Loucy (cell line): ENCODE measurements at regions not wholly inside any gene's neighbourhood (a gene's known extent, or its start where the extent isn't known, plus 50 kb on each side); places are given as distances from the start of the nearest gene placed in this dataset.
"Not testable (repeated sequence)": the region's sequence is repeated elsewhere in the genome, so short reads cannot be mapped to it uniquely, and the experiment has no call there.

Experiments
- H2AFZ ChIP-seq: fragments of 200-600 bp; sonication (generic); 2 replicates; pipeline ENCODE4 v1.6.0; 2016; ENCODE audit warnings: antibody characterized with exemption, mild to moderate bottlenecking, low read length, moderate library complexity
- H3F3A ChIP-seq: fragments of 200-600 bp; 2 replicates; pipeline ENCODE4 v1.6.0; 2016; ENCODE audit warnings: antibody characterized with exemption, low read depth, mild to moderate bottlenecking
- H3K27me3 ChIP-seq: fragments of 200-600 bp; sonication (generic); 2 replicates; pipeline ENCODE4 v1.6.1; 2014; ENCODE audit warnings: low read length, mild to moderate bottlenecking; ENCODE audit not compliant: insufficient read depth, poor library complexity, severe bottlenecking
- H3K36me3 ChIP-seq: fragments of 200-600 bp; sonication (generic); 2 replicates; pipeline ENCODE4 v1.6.1; 2016; ENCODE audit warnings: low read length; ENCODE audit not compliant: insufficient read depth
- H3K4me1 ChIP-seq: fragments of 200-600 bp; sonication (generic); 2 replicates; pipeline ENCODE4 v1.5.1; 2014; ENCODE audit warnings: low read length, mild to moderate bottlenecking; ENCODE audit not compliant: insufficient read depth, poor library complexity, severe bottlenecking
- H3K4me2 ChIP-seq: fragments of 200-600 bp; sonication (generic); 2 replicates; pipeline ENCODE4 v1.6.0; 2014; ENCODE audit warnings: antibody characterized with exemption, low read length, low read depth, mild to moderate bottlenecking; ENCODE audit not compliant: poor library complexity, severe bottlenecking
- H3K4me3 ChIP-seq: fragments of 200-600 bp; sonication (generic); 2 replicates; pipeline ENCODE4 v1.5.1; 2014; ENCODE audit warnings: low read length, mild to moderate bottlenecking, mixed read lengths; ENCODE audit not compliant: poor library complexity, severe bottlenecking
- H3K79me2 ChIP-seq: fragments of 200-600 bp; sonication (generic); 2 replicates; pipeline ENCODE4 v1.6.1; 2014; ENCODE audit warnings: low read length; ENCODE audit not compliant: insufficient read depth
- H3K9ac ChIP-seq: fragments of 200-600 bp; sonication (generic); 2 replicates; pipeline ENCODE4 v1.6.0; 2014; ENCODE audit warnings: mild to moderate bottlenecking, low read depth, low read length, moderate library complexity; ENCODE audit not compliant: poor library complexity, severe bottlenecking
- H3K9me2 ChIP-seq: fragments of 200-600 bp; sonication (generic); replicated peaks from 2 replicates; pipeline ENCODE4 v1.6.1; 2016; ENCODE audit warnings: low read depth, low read length, mixed read lengths
- H3K9me3 ChIP-seq: fragments of 200-600 bp; sonication (generic); 2 replicates; pipeline ENCODE4 v1.6.1; 2014; ENCODE audit warnings: mild to moderate bottlenecking, antibody characterized with exemption, low read length, low read depth; ENCODE audit not compliant: insufficient read depth
- H4K20me1 ChIP-seq: fragments of 200-600 bp; sonication (generic); 2 replicates; pipeline ENCODE4 v1.6.0; 2014; ENCODE audit warnings: antibody characterized with exemption, low read length, mild to moderate bottlenecking; ENCODE audit not compliant: insufficient read depth, poor library complexity, severe bottlenecking
- CTCF ChIP-seq: fragments of 200-600 bp; sonication (generic); conservative IDR thresholded peaks from 2 replicates; pipeline ENCODE4 v1.5.1; 2014; ENCODE audit warnings: mild to moderate bottlenecking, antibody characterized with exemption, low read length
- EZH2phosphoT487 ChIP-seq: fragments of 200-600 bp; IDR thresholded peaks from 2 replicates; pipeline ENCODE4 v1.6.1; 2018; ENCODE audit warnings: antibody characterized with exemption, mild to moderate bottlenecking, moderate library complexity, borderline replicate concordance

DNA sequence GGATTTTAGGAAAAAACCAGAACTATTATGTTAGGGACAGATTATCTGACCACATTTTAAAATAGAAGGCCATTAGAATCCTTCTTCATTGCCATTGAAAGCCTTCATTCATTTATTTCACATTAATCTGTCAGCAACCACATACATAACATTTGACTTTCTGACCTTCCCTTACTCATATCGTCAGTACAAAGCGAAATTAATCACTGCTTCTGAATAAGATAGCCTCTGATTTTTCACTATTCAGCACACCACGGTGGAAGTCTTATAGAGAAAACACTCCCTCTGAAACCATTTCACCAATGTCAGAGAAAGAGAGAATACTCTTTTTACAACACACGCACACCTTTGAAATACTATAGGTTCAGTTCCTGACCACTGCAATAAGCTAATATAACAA, 442.5 kb upstream of the ID4 start:
- TF ChIP-seq EZH2phosphoT487 (no peak), CTCF (no peak)

DNA sequence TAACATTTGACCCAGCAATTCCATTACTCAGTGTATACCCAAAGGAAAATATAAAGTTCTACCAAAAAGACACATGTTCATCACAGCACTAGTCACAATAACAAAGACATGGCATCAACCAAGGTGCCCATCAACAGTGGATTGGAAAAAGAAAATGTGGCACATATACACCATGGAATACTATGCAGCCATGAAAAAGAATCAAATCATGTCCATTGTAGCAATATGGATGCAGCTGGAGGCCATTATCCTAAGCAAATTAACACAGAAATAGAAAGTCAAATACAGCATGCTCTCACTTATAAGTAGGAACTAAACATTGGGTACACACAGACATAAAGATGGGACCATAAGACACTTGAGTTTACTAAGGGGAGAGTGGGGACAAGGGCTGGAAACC, 441.9 kb upstream of the ID4 start:
- Histone ChIP-seq H3K79me2 (no peaks in the 10 kb centered on the region), H3K36me3 (no peaks in the 10 kb centered on the region), H3K27me3 (no peaks in the 10 kb centered on the region), H3K9me3 (no peaks in the 10 kb centered on the region), H3F3A (no peaks in the 10 kb centered on the region), H3K4me2 (no peak overlapping the region), H3K9me2 (no peaks in the 10 kb centered on the region), H3K4me3 (no peak overlapping the region), H3K4me1 (no peaks in the 10 kb centered on the region), H3K9ac (no peak overlapping the region), H2AFZ (no peak overlapping the region), H4K20me1 (no peaks in the 10 kb centered on the region)
- TF ChIP-seq CTCF (no peak), EZH2phosphoT487 (no peak)

More for the DNA sequence above, 442.5 kb upstream of the ID4 start:
- Histone ChIP-seq H3K4me3 (no peak overlapping the region), H4K20me1 (no peaks in the 10 kb centered on the region), H3K36me3 (no peaks in the 10 kb centered on the region), H2AFZ (no peak overlapping the region), H3K4me2 (no peak overlapping the region), H3K9ac (no peak overlapping the region), H3K9me2 (no peaks in the 10 kb centered on the region), H3K79me2 (no peaks in the 10 kb centered on the region), H3K4me1 (no peaks in the 10 kb centered on the region), H3F3A (no peaks in the 10 kb centered on the region), H3K27me3 (no peaks in the 10 kb centered on the region), H3K9me3 (no peaks in the 10 kb centered on the region)

- H2AFZ ChIP-seq = no peak overlapping the region
- no peaks in the 10 kb centered on the region for H3K9me3 ChIP-seq
- no peaks in the 10 kb centered on the region for H3K27me3 ChIP-seq
- no peak overlapping the region for H3K9ac ChIP-seq
- TF ChIP-seq CTCF = no peak
- no peak for TF ChIP-seq EZH2phosphoT487
- no peaks in the 10 kb centered on the region for H3K36me3 ChIP-seq
- no peak overlapping the region for H3K4me2 ChIP-seq
- H3F3A ChIP-seq = no peaks in the 10 kb centered on the region
- no peaks in the 10 kb centered on the region for H4K20me1 ChIP-seq
- no peaks in the 10 kb centered on the region for H3K9me2 ChIP-seq
- H3K4me1 ChIP-seq = no peaks in the 10 kb centered on the region
- H3K4me3 ChIP-seq = no peak overlapping the region
- H3K79me2 ChIP-seq = no peaks in the 10 kb centered on the region
Observed at GRCh38 chr6:19399406-19399805, 437.8 kb upstream of the ID4 start.

DNA sequence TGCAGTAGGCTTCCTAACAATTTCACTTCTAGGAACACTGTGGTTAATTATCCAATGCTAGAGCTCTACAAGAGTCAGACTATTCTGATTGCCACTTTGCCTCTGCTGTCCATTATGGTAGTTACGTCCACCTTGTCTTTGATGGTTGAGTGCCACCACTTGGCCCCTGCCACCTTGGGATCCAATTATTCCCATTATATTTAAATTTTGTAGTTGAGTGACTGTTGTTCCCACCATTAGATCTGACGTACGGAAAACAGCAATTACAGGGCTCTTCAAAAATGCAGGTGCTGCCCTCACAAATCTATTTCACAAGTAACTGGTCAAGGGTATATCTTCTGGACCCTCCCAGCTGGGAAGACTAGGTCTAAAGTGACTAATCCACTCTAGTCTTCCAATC, 432.3 kb upstream of the ID4 start:
- not testable (repeated sequence) for H2AFZ ChIP-seq, H3F3A ChIP-seq, H3K9me3 ChIP-seq, H3K36me3 ChIP-seq, H3K79me2 ChIP-seq, H3K4me2 ChIP-seq, H3K9ac ChIP-seq, H3K4me3 ChIP-seq, H3K27me3 ChIP-seq, H3K9me2 ChIP-seq, H4K20me1 ChIP-seq, H3K4me1 ChIP-seq
